Lower lobe of right lung (tissue), 2 donors: ENCODE measurements at regions not wholly inside any gene's neighbourhood (a gene's known extent, or its start where the extent isn't known, plus 50 kb on each side); places are given as distances from the start of the nearest gene placed in this dataset.
A peak's percentile ranks its signal among the peaks of the same experiment; 100 is the strongest.

Experiments used
- ATAC-seq, 2 donors: fragments of 200-7000 bp; cut with Tn5 transposase; one replicate each; pipeline ENCODE4 v1.9.1; 2020 to 2022; ENCODE audit warnings: mild to moderate bottlenecking in 2 of 2, moderate library complexity in 2 of 2
- DNase-seq: peaks from one replicate; pipeline ENCODE4 v3.0.0-alpha.2; 2020
- H3K27ac ChIP-seq: fragments of 200-600 bp; one replicate; pipeline ENCODE4 v1.8.0; 2022
- H3K27me3 ChIP-seq: fragments of 200-600 bp; one replicate; pipeline ENCODE4 v1.8.0; 2022; ENCODE audit warnings: low read depth
- H3K36me3 ChIP-seq: fragments of 200-600 bp; one replicate; pipeline ENCODE4 v1.8.0; 2022; ENCODE audit warnings: mild to moderate bottlenecking
- H3K4me1 ChIP-seq: fragments of 200-600 bp; one replicate; pipeline ENCODE4 v1.8.0; 2022
- H3K4me3 ChIP-seq: fragments of 200-600 bp; one replicate; pipeline ENCODE4 v1.8.0; 2022; ENCODE audit warnings: mild to moderate bottlenecking
- H3K9me3 ChIP-seq: fragments of 200-600 bp; one replicate; pipeline ENCODE4 v1.8.0; 2022
- intact Hi-C: fragments of 100-400 bp; cut with DNase I; formaldehyde crosslinking; loops from one replicate; pipeline ENCODE4 v1.11.0; 2022
- TF ChIP-seq, protein P1 (sequence below): fragments of 200-600 bp; IDR thresholded peaks from one replicate; pipeline ENCODE4 v1.8.0; 2022; ENCODE audit warnings: antibody characterized with exemption, mild to moderate bottlenecking
- donor health status: DM: no; HTN: yes; CAD: no; lungs with severe emphysema.

DNA sequence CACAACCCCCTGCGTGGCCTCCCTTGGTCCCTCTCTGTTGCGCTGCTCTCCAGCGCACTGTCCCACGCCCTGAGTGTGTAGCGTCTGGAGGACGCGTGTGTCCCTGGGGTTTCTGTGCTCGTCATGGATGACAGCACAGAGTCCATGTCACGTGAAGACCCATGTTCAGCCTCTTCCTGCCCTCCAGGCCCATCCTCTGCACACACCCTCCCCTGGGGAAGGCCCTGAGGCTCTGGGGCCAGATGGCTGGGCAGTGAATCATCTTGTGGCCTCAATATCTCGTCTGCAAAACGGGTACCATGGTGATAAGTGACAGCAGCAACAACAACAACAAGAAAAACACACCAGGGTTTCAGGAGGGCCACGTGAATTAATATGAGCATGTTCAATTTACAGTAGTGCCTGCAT, 71.5 kb upstream of the ARHGEF7 start:
- no peak overlapping the region for H3K4me3 ChIP-seq
- intact Hi-C loops: no loop called here
- DNase-seq (no peak), ATAC-seq (peak in 1 of 2 donors; percentile 23)
- no peaks in the 10 kb centered on the region for H3K36me3 ChIP-seq
- TF ChIP-seq, protein P1, sequence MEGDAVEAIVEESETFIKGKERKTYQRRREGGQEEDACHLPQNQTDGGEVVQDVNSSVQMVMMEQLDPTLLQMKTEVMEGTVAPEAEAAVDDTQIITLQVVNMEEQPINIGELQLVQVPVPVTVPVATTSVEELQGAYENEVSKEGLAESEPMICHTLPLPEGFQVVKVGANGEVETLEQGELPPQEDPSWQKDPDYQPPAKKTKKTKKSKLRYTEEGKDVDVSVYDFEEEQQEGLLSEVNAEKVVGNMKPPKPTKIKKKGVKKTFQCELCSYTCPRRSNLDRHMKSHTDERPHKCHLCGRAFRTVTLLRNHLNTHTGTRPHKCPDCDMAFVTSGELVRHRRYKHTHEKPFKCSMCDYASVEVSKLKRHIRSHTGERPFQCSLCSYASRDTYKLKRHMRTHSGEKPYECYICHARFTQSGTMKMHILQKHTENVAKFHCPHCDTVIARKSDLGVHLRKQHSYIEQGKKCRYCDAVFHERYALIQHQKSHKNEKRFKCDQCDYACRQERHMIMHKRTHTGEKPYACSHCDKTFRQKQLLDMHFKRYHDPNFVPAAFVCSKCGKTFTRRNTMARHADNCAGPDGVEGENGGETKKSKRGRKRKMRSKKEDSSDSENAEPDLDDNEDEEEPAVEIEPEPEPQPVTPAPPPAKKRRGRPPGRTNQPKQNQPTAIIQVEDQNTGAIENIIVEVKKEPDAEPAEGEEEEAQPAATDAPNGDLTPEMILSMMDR: no peak
- no peak overlapping the region for H3K27ac ChIP-seq
- no peaks in the 10 kb centered on the region for H3K9me3 ChIP-seq
- peaks cover 7% of the 10 kb centered on the region for H3K4me1 ChIP-seq
- peaks cover 9% of the 10 kb centered on the region for H3K27me3 ChIP-seq

DNA sequence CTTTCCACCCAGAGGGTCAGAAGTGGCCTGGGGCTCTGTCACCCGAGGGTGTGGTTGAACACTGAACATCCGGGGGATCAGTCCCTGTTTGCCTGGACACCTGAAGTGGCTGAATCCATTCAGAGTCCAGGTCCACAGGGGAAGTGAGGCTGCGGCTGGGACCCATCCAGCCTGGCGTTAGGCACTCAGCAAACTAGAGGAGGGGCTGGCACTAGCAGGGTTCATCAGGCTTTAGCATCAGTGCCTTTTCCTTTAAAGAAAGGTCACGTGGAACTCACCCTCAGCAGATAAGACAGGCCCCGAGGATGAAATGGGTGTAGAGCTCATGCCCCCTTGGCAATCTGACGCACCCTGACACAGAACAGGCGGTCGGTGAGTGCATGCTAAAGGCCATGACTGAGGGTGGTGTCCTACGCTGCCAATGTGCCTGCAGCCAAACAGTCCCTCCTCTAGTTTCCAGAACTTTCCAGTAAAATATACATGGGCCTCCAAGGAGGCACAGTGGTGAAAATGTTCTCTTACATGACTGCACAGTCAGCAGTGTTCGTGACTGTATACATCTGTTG, 72.4 kb upstream of the ARHGEF7 start:
- DNase-seq: no peak
- no peaks in the 10 kb centered on the region for H3K9me3 ChIP-seq
- peaks cover 7% of the 10 kb centered on the region for H3K4me1 ChIP-seq
- no peak for ATAC-seq
- H3K27me3 ChIP-seq: peaks cover 9% of the 10 kb centered on the region
- TF ChIP-seq, protein P1: no peak
- H3K4me3 ChIP-seq: no peak overlapping the region
- H3K36me3 ChIP-seq: no peaks in the 10 kb centered on the region
- intact Hi-C loops: no loop called here
- no peak overlapping the region for H3K27ac ChIP-seq

DNA sequence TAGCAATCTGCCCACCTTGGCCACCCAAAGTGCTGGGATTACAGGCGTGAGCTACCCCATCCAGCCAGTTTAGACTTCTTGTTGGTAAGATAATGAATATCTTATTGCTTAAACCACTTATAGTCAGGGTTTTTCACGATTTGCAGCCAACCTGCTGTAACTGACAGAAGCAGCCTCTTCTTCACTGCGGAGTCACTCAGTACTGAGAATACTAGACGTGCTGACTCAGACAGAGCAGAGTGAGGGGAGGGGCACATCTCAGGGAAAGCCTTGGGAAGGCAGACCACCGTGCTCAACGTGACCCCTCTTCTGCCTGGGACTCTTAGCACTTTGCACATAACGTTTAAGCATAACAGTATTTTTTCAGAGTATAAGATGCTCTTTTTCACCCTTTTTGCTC, 74.3 kb upstream of the ARHGEF7 start:
- intact Hi-C loops: no loop called here
- DNase-seq (no peak), ATAC-seq (no peak)
- H3K9me3 ChIP-seq: no peaks in the 10 kb centered on the region
- no peaks in the 10 kb centered on the region for H3K36me3 ChIP-seq
- peaks cover 9% of the 10 kb centered on the region for H3K27me3 ChIP-seq
- no peaks in the 10 kb centered on the region for H3K4me1 ChIP-seq
- no peak overlapping the region for H3K4me3 ChIP-seq
- TF ChIP-seq, protein P1: no peak
- no peak overlapping the region for H3K27ac ChIP-seq

DNA sequence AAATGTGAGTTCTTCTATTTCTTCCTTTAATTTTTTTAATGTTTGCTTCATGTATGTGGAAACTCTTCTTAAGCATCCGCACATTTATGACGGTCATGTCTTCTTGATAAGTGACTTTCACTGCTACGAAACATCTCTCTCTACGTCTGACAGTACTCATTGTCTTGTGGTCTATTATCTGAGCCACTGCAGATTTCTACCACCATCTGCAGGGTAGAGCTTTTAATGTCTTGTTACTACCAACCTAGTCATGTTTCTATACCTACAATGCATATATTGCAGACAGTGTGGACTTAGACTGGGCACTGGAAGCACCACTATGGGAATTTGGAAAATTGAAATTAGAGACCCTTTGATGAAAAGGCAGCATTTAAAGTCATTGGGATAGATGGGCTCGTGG, 75.4 kb upstream of the ARHGEF7 start:
- TF ChIP-seq, protein P1: no peak
- Histone ChIP-seq H3K27ac (no peak overlapping the region), H3K27me3 (peaks cover 9% of the 10 kb centered on the region), H3K9me3 (no peaks in the 10 kb centered on the region), H3K4me1 (no peaks in the 10 kb centered on the region), H3K36me3 (no peaks in the 10 kb centered on the region), H3K4me3 (no peak overlapping the region)
- ATAC-seq (no peak), DNase-seq (no peak)
- intact Hi-C loops: no loop called here

DNA sequence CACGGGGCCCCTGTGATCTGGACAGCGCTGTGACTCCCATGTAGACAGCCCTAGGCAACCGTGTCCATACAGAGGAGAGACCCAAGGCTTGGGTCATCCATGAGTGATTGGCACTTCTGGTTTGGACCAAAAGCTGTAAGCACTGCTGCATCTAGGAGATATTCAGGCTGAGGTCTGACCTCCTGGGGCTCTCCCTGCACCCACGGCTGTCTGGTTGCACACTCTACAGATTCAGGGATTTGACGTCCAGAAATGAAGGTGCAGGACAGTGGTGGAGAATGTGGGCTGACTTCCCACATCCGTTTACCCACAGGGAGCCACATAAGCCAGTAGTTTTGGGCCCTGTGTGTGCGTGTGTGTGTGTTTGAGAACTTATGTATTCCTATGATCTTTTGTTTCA, 76.2 kb upstream of the ARHGEF7 start:
- DNase-seq (no peak), ATAC-seq (no peak)
- Histone ChIP-seq H3K27ac (no peak overlapping the region), H3K9me3 (no peaks in the 10 kb centered on the region), H3K4me3 (no peak overlapping the region), H3K4me1 (no peaks in the 10 kb centered on the region), H3K36me3 (no peaks in the 10 kb centered on the region), H3K27me3 (peaks cover 9% of the 10 kb centered on the region)
- TF ChIP-seq, protein P1: no peak
- intact Hi-C loops: no loop called here

DNA sequence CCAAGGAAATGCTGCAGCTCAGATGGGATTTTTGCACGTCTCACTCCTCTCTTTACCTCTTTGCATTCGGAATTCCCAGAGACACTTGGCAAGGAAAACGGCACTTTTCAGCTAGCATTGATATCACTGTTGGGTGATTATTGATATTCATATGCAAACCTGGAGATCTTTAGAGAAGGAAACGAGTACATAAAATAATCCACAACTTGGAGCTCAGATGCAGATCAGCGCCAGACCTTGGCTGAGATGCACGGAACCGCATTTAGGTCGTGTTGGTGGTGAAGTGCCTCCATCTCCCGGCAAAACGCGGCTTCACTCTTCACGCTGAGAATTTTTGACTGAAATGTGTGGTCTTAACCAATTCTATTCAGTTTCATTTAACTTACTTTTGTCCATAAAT, 77.2 kb upstream of the ARHGEF7 start:
- DNase-seq: no peak
- no peak for ATAC-seq
- intact Hi-C loops: no loop called here

More for the DNA sequence above, 77.2 kb upstream of the ARHGEF7 start:
- H3K36me3 ChIP-seq: no peaks in the 10 kb centered on the region
- H3K27me3 ChIP-seq: peaks cover 9% of the 10 kb centered on the region
- no peak overlapping the region for H3K4me3 ChIP-seq
- TF ChIP-seq, protein P1: no peak
- no peaks in the 10 kb centered on the region for H3K4me1 ChIP-seq
- H3K9me3 ChIP-seq: no peaks in the 10 kb centered on the region
- H3K27ac ChIP-seq: no peak overlapping the region
